ENCODE measurements at regions not wholly inside any gene's neighbourhood (a gene's known extent, or its start where the extent isn't known, plus 50 kb on each side); places are given as distances from the start of the nearest gene placed in this dataset.
"Not testable (repeated sequence)": the region's sequence is repeated elsewhere in the genome, so short reads cannot be mapped to it uniquely, and the experiment has no call there.

DNA sequence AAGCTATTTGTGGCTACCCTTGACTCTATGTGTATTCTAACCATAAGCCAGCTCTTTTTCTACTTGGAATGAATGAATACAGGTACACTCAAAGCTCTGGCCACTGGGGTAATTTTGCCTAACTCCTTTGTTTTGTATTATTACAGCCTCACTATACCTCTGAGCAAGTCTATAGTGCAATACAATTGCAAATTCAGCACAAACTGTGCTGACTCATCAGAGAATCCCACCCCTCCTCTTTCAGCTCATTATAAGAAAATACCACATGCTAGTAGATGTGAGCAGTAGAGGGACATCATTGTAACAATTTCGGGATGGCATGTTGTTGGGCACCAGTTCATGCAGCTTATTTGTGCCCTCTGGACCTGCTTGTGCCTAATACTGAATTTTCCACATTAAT lies 1382.2 kb downstream of the SLITRK5 start:
- DNase-seq (ENCODE audit: low spot score) = no peak

DNA sequence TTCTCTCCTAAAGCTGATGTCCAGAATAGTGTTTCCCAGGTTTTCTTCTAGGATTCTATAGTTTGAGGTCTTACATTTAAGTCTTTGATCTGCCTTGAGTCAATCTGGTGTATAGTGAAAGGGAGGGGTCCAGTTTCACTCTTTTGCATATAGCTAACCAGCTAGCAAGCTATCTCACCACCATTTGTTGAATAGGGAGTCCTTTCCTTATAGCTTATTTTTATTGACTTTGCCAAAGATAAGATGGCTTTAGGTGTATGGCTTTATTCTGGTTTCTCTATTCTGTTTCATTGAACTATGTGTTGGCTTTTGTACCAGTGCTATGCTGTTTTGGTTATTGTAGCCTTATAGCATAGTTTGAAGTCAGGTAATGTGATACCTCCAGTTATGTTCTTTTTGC lies 1386.1 kb downstream of the SLITRK5 start:
- no peak for DNase-seq (ENCODE audit: low spot score)

DNA sequence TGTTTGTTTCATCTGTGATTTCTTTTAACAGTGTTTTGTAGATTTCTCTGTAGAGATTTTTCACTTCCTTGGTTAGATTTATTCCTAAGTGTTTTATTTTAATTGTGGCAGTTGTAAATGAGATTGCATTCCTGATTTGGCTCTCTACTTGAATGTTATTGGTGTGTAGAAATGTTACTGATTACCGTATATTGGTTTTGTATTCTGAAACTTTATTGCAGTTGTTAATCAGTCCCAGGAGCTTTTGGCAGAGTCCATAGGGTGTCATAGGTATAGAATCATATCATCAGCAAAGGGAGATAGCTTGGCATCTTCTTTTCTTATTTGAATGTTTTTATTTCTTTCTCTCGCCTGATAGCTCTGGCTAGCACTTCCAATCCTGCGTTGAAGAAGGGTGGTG lies 1386.7 kb downstream of the SLITRK5 start:
- DNase-seq (ENCODE audit: low spot score) = no peak

DNA sequence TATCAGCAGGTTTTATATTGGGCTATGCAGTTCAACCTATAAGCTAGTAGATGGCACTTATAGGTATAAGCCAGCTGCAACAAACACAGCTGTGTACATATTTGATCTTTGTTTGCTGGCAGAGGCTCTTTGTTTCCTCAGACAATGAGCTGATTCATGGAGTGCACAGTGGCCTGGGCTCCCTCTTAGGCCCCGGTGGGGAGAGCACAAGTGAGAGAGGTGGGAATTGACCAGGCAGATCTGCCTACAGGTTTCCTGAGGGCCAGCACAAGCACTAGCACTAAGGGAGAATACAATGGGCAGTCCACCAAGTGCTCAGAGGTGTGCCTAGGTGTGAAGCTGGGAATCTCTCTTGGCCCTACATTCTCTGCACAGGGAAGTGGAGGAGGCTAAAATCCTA lies 1390.7 kb downstream of the SLITRK5 start:
- no peak for DNase-seq (ENCODE audit: low spot score)

DNA sequence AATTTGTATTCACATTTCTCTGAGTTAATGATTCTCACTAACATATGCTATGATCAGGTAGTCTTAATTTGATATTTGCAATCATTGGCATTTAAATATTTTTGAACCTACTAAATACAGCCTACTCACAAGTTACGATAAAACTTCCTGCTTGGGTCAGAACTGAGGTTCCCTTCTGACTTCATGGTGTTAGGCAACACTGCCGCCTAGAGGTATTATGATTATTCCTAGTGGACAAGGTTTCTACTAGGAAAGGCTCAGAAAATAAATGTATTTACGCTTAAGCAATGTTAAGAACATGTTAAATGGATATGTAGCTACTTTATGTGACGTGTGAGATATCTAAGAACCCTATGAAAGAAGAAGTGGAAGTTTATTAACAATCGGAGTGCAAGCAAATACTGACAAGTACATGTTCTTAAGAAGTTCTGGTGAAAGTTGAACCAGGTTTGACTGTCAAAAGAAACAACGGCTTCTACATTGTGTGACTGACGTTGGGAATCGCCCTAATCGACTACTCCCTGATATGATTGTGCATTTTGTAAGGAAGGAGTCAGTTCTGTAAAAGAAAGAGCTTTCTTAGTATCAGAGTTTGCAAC lies 1395.8 kb downstream of the SLITRK5 start:
- DNase-seq (ENCODE audit: low spot score) = peak; percentile 37

GRCh38 chr13:89072979-89073378 lies 1401.8 kb downstream of the SLITRK5 start:
- no peak for DNase-seq (ENCODE audit: low spot score)

- no peak for DNase-seq (ENCODE audit: low spot score)
Measured at GRCh38 chr13:89076622-89077021, 1405.5 kb downstream of the SLITRK5 start.

- no peak for DNase-seq (ENCODE audit: low spot score)
Measured at GRCh38 chr13:89082623-89083022, 1411.5 kb downstream of the SLITRK5 start.

GRCh38 chr13:89088107-89088506 lies 1416.9 kb downstream of the SLITRK5 start:
- DNase-seq (ENCODE audit: low spot score) = not testable (repeated sequence)

GRCh38 chr13:89097994-89098393 lies 1426.8 kb downstream of the SLITRK5 start:
- DNase-seq (ENCODE audit: low spot score) = no peak

GRCh38 chr13:89113744-89114143 lies 1442.6 kb downstream of the SLITRK5 start:
- DNase-seq (ENCODE audit: low spot score) = peak; percentile 43

- DNase-seq (ENCODE audit: low spot score) = peak; percentile 32
Measured at GRCh38 chr13:89115307-89115706, 1444.1 kb downstream of the SLITRK5 start.

- no peak for DNase-seq (ENCODE audit: low spot score)
Measured at GRCh38 chr13:89136678-89137077, 1465.5 kb downstream of the SLITRK5 start.

- DNase-seq (ENCODE audit: low spot score) = no peak
Measured at GRCh38 chr13:89150362-89150761, 1479.2 kb downstream of the SLITRK5 start.

- no peak for DNase-seq (ENCODE audit: low spot score)
Measured at GRCh38 chr13:89153941-89154340, 1482.8 kb downstream of the SLITRK5 start.

GRCh38 chr13:89163096-89163495 lies 1491.9 kb downstream of the SLITRK5 start:
- DNase-seq (ENCODE audit: low spot score) = peak; percentile 4

DNA sequence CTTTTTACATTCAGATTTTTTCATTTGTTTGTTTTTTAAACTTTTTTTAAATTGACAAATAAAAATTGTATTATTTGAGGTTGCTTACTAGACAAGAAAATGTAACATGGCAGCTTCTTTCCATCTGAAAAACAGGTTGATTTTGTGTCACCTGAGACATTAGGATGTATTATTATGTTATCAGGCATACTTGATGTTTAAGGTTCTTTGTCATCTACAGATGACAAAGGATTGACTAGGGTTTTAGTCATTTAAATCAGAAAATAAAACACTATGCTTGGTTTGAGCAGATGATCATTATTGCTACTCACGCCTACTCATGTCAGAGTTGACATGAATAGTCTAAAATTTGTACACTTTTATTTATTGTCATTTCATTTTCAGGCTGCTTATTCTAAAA lies 1494.5 kb downstream of the SLITRK5 start:
- DNase-seq (ENCODE audit: low spot score) = no peak

DNA sequence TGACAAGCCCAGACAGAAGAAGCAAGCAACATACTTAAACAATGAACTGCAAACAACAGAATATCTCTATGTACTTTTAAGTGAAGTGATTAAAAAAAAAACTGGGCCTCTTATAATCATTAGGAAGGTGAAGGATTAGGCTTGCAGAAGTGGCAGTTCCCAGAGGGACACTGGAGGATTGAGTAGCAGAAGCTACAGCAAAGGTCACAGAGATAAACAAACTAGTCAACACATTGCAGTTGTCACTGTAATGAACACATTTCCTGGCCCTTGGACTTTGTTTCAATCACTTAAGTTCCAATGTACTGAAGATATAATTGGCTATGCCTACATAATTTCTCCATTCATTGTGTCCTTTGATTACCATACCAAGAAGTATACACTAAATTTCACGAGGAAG lies 1498.8 kb downstream of the SLITRK5 start:
- DNase-seq (ENCODE audit: low spot score) = no peak

- DNase-seq (ENCODE audit: low spot score) = no peak
Measured at GRCh38 chr13:89181041-89181440, 1509.9 kb downstream of the SLITRK5 start.

DNA sequence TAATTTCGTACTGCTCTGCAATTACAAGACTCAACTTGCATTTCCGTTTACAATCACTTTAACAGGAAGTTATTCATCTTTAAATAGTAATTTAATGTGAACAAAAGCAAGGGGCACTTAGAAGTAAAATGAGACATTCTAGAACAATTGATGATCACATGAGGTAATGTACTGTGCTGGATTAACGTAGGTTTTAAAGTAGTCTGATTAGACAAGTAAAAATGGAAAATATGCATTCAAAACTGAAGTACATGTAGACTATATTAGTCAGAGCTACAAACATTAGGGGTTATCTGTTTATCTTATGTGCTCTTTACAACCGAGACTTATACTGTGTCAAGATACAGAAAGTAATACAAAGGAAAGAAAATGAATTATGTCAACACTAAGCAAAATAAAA lies 1528.0 kb downstream of the SLITRK5 start:
- no peak for DNase-seq (ENCODE audit: low spot score)

DNA sequence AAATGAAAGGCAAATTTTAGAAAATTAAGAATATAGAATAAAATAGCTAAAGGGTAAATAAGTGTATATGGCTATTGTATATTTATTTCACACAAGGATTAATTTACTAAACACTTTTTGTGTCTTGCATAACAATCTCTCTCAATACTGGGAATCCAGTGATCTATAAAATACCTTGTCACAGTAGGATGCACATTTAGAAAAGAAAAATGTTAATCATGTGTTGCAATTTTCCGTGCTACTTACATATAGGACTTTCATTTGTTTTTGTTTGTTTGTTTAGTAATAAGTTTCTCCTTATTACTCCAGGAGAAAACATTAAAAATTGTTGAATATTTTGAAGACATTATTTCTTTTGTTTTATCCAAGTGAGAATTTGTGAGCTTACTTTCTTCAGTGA lies 1533.3 kb downstream of the SLITRK5 start:
- no peak for DNase-seq (ENCODE audit: low spot score)

GRCh38 chr13:89205856-89206520 lies 1534.8 kb downstream of the SLITRK5 start:
- DNase-seq (ENCODE audit: low spot score) = no peak

DNA sequence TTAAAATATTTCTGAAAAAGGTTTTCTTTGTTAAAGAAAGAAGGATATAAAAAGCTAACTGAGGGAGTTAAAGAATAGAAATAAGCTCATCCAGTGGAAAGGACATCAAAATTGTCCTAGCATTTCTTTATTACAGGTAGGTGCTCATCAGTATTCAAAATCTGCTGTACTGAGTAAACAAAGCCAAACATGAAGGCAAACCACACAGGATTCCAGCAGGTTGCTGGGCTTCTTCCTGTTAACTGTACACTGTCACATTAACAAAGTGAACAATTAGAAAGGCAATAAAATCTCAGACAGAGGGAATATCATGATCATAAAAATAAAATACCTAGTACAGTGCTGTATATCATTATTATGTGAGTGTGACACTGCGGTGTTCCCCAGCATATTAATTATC lies 1541.0 kb downstream of the SLITRK5 start:
- DNase-seq (ENCODE audit: low spot score) = no peak

- no peak for DNase-seq (ENCODE audit: low spot score)
Measured at GRCh38 chr13:89214185-89214584, 1543.0 kb downstream of the SLITRK5 start.
